Epithelial cell of esophagus (primary cell): ENCODE measurements at regions not wholly inside any gene's neighbourhood (a gene's known extent, or its start where the extent isn't known, plus 50 kb on each side); places are given as distances from the start of the nearest gene placed in this dataset.

Source experiments
- DNase-seq: peaks from one replicate; pipeline ENCODE4 v3.0.0; 2010; ENCODE audit warnings: low read depth
- H3K4me3 ChIP-seq: 2 replicates; pipeline ENCODE4 v1.5.1; 2011; ENCODE audit warnings: mild to moderate bottlenecking, low read length, control low read depth
- CTCF ChIP-seq: IDR thresholded peaks from 2 replicates; pipeline ENCODE4 v1.5.1; 2011; ENCODE audit warnings: low read depth, mild to moderate bottlenecking, low read length, control low read depth, inconsistent platforms; ENCODE audit not compliant: insufficient read depth; ENCODE audit errors: missing control alignments

GRCh38 chr10:108375691-108376090 lies 1211.2 kb upstream of the SORCS1 start:
- no peak overlapping the region for H3K4me3 ChIP-seq
- TF ChIP-seq CTCF = no peak
- peak; percentile 91 for DNase-seq

- no peak for TF ChIP-seq CTCF
- H3K4me3 ChIP-seq = no peak overlapping the region
- peak; percentile 22 for DNase-seq
Observed at GRCh38 chr10:108374991-108375390, 1210.5 kb upstream of the SORCS1 start.

GRCh38 chr10:108365541-108365940 lies 1201.0 kb upstream of the SORCS1 start:
- TF ChIP-seq CTCF = no peak
- no peak overlapping the region for H3K4me3 ChIP-seq
- DNase-seq = no peak

GRCh38 chr10:108363576-108363975 lies 1199.1 kb upstream of the SORCS1 start:
- no peak overlapping the region for H3K4me3 ChIP-seq
- no peak for TF ChIP-seq CTCF
- DNase-seq = no peak

GRCh38 chr10:108362961-108363360 lies 1198.5 kb upstream of the SORCS1 start:
- DNase-seq = no peak
- H3K4me3 ChIP-seq = no peak overlapping the region
- no peak for TF ChIP-seq CTCF

- H3K4me3 ChIP-seq = no peak overlapping the region
- DNase-seq = no peak
- TF ChIP-seq CTCF = no peak
Observed at GRCh38 chr10:108362296-108362695, 1197.8 kb upstream of the SORCS1 start.

- DNase-seq = peak; percentile 86
- H3K4me3 ChIP-seq = no peak overlapping the region
- no peak for TF ChIP-seq CTCF
Observed at GRCh38 chr10:108360187-108360586, 1195.7 kb upstream of the SORCS1 start.
